CD4-positive, alpha-beta memory T cell (primary cell): ENCODE measurements at regions not wholly inside any gene's neighbourhood (a gene's known extent, or its start where the extent isn't known, plus 50 kb on each side); places are given as distances from the start of the nearest gene placed in this dataset.

Experiments
- CTCF ChIA-PET: fragments of 350-600 bp; sonication (Branson Sonifier 250); formaldehyde crosslinking; loops from one replicate; lab custom pipeline; 2021; ENCODE audit warnings: inconsistent platforms; ENCODE audit not compliant: partially characterized antibody; lab: Charles Lee
- POLR2A ChIA-PET: fragments of 350-600 bp; sonication (Branson Sonifier 250); formaldehyde crosslinking; loops from one replicate; lab custom pipeline; 2021; ENCODE audit not compliant: partially characterized antibody; lab: Charles Lee
- DNase-seq, 5 donors: peaks; one replicate each; pipeline versions ENCODE4 v3.0.0 to v3.0.0-alpha.2; 2020 to 2022; ENCODE audit warnings: mixed read lengths in 1 of 5
- H3K27ac ChIP-seq: one replicate; pipeline ENCODE4 v1.7.0; 2013; ENCODE audit warnings: low read depth, low read length
- H3K27me3 ChIP-seq: 2 replicates; pipeline ENCODE4 v1.7.0; 2013; ENCODE audit warnings: mild to moderate bottlenecking, low read length, moderate library complexity; ENCODE audit not compliant: insufficient read depth
- H3K36me3 ChIP-seq: 2 replicates; pipeline ENCODE4 v1.7.0; 2013; ENCODE audit warnings: mild to moderate bottlenecking, low read length, moderate library complexity; ENCODE audit not compliant: insufficient read depth
- H3K4me1 ChIP-seq: 2 replicates; pipeline ENCODE4 v1.7.0; 2013; ENCODE audit warnings: mild to moderate bottlenecking, low read length, moderate library complexity; ENCODE audit not compliant: insufficient read depth
- H3K4me3 ChIP-seq, 2 donors: one replicate each; pipeline ENCODE4 v1.7.0; 2013; ENCODE audit warnings: low read length in 2 of 2, mild to moderate bottlenecking in 1 of 2
- H3K9me3 ChIP-seq, 2 donors: one replicate each; pipeline ENCODE4 v1.7.0; 2013; ENCODE audit warnings: low read length in 2 of 2, control low read depth in 1 of 2; ENCODE audit not compliant: control insufficient read depth in 1 of 2
- H3K27ac Mint-ChIP-seq, 7 donors: one replicate each; pipeline ENCODE4 v1.8.0; 2020 to 2021; ENCODE audit warnings: mixed read lengths in 7 of 7, mild to moderate bottlenecking in 6 of 7, inconsistent platforms in 3 of 7, moderate library complexity in 3 of 7
- H3K27me3 Mint-ChIP-seq, 2 donors: one replicate each; pipeline ENCODE4 v1.8.0; 2020 to 2021; ENCODE audit warnings: mixed read lengths in 2 of 2
- H3K36me3 Mint-ChIP-seq, 2 donors: one replicate each; pipeline ENCODE4 v1.8.0; 2020 to 2021; ENCODE audit warnings: mixed read lengths in 2 of 2, inconsistent platforms in 1 of 2, mild to moderate bottlenecking in 1 of 2
- H3K4me1 Mint-ChIP-seq, 4 donors: one replicate each; pipeline ENCODE4 v1.8.0; 2020 to 2021; ENCODE audit warnings: mixed read lengths in 4 of 4, mild to moderate bottlenecking in 1 of 4
- H3K4me3 Mint-ChIP-seq, 8 donors: one replicate each; pipeline ENCODE4 v1.8.0; 2020 to 2021; ENCODE audit warnings: mixed read lengths in 8 of 8, mild to moderate bottlenecking in 7 of 8, moderate library complexity in 6 of 8, inconsistent platforms in 3 of 8
- H3K9me3 Mint-ChIP-seq, 8 donors: one replicate each; pipeline ENCODE4 v1.8.0; 2020 to 2021; ENCODE audit warnings: mixed read lengths in 8 of 8, mild to moderate bottlenecking in 5 of 8, inconsistent platforms in 3 of 8, moderate library complexity in 1 of 8
- intact Hi-C: fragments of 100-400 bp; cut with micrococcal nuclease; formaldehyde crosslinking; loops from one replicate; pipeline ENCODE4 v1.15.1; 2023

DNA sequence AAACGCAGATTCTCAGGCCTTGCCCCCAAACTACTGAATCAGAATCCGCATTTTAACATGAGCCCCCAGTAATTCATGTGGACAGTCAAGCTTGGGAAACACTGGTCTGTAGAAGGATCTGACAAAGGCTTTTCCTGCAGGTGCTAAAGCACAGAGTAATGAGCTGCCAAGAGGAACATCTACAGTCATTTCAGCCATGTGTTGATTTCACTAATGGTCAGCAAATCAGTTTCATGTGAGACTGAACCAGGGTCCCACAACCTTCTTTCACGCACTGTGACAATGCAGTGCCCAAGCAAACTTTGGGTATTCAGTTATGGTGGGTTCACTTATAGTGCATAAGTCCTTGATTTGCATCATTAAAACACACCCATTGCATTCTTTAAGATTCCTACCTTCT, 237.6 kb downstream of the TUSC7 start:
- no peaks in the 10 kb centered on the region for H3K4me1 ChIP-seq
- POLR2A ChIA-PET, result no interaction called here
- peaks cover 0 to 5% (median 1%) of the 10 kb centered on the region in 8 donors for H3K9me3 Mint-ChIP-seq
- no peaks in the 10 kb centered on the region for H3K36me3 ChIP-seq
- CTCF ChIA-PET, result no interaction called here
- no peak for DNase-seq
- H3K27ac Mint-ChIP-seq, result no peak overlapping the region
- H3K9me3 ChIP-seq, result no peaks in the 10 kb centered on the region
- H3K27me3 Mint-ChIP-seq, result no peaks in the 10 kb centered on the region
- H3K4me1 Mint-ChIP-seq, result no peaks in the 10 kb centered on the region
- H3K36me3 Mint-ChIP-seq, result no peaks in the 10 kb centered on the region
- H3K27ac ChIP-seq, result no peak overlapping the region
- H3K4me3 Mint-ChIP-seq, result no peak overlapping the region
- no peak overlapping the region for H3K4me3 ChIP-seq
- intact Hi-C loops, result no loop called here
- H3K27me3 ChIP-seq, result no peaks in the 10 kb centered on the region

DNA sequence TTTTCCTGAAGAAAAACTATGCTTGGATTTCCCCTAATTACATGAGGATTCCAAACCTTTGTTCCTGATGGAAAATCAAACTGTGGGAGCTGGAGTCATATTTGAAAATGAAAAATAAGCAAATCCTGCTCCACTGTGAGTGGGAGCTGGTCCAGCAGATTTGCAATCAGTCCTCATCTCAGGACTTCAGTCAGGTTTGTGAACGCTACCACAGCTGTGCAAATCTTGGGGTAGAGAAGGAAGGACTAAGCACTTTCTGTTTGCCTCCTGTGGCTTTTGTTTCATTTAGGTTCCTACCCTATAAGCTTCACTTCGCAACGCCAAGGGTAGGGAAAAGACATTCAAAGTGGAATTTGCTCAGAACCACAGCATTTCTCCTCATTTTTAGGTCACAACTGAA, 238.2 kb downstream of the TUSC7 start:
- H3K4me1 Mint-ChIP-seq, result no peaks in the 10 kb centered on the region
- Histone ChIP-seq H3K4me1 (no peaks in the 10 kb centered on the region), H3K27ac (no peak overlapping the region), H3K36me3 (no peaks in the 10 kb centered on the region), H3K9me3 (no peaks in the 10 kb centered on the region), H3K27me3 (no peaks in the 10 kb centered on the region), H3K4me3 (no peak overlapping the region)
- H3K36me3 Mint-ChIP-seq, result no peaks in the 10 kb centered on the region
- intact Hi-C loops, result no loop called here
- no peak overlapping the region for H3K27ac Mint-ChIP-seq
- H3K4me3 Mint-ChIP-seq, result no peak overlapping the region
- CTCF ChIA-PET, result no interaction called here
- POLR2A ChIA-PET, result no interaction called here
- H3K9me3 Mint-ChIP-seq, result peaks cover 0 to 6% (median 1%) of the 10 kb centered on the region in 8 donors
- no peaks in the 10 kb centered on the region for H3K27me3 Mint-ChIP-seq
- no peak for DNase-seq

DNA sequence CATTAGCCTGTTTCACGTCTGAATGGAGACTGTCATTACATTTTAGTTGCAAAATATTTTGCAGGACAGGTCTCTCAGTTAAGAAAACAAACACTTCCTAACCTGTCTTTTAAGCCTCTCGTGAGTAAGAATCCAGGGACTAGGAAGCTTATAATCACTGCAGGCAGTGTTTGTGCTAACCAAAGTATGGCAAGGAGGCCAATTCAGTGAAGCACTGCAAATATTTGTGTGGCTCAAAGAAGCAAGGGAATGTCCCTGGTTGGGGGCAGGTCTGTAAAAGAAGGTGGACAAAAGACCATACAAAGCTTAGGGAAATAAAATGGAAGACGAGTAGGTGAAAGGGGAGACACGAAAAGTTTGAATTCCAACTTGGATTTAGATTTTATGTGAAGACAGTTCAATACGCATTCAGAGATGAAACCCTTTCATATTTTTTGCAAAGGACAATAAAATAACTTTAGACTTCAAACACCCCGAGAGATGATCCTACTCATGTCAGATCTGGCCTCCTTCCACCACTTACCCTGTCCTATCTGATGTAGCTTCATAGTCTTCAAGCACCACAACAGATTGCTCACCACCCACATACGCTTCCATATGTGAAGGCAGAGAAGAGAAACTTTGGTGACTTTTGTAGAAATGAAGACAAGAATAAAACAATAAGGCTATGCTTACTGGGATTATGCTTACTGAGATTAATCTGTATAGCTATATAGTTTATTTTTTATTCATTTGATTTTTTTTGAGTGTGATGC, 240.9 kb downstream of the TUSC7 start:
- Mint-ChIP-seq H3K36me3 (no peaks in the 10 kb centered on the region), H3K27ac (no peak overlapping the region), H3K4me1 (no peaks in the 10 kb centered on the region), H3K27me3 (no peaks in the 10 kb centered on the region), H3K9me3 (peaks cover 0 to 6% (median 0%) of the 10 kb centered on the region in 8 donors), H3K4me3 (no peak overlapping the region)
- Histone ChIP-seq H3K4me1 (no peaks in the 10 kb centered on the region), H3K27me3 (no peaks in the 10 kb centered on the region), H3K9me3 (no peaks in the 10 kb centered on the region), H3K27ac (no peak overlapping the region), H3K36me3 (no peaks in the 10 kb centered on the region), H3K4me3 (no peak overlapping the region)
- ChIA-PET CTCF (no interaction called here), POLR2A (no interaction called here)
- no peak for DNase-seq
- intact Hi-C loops, result no loop called here

DNA sequence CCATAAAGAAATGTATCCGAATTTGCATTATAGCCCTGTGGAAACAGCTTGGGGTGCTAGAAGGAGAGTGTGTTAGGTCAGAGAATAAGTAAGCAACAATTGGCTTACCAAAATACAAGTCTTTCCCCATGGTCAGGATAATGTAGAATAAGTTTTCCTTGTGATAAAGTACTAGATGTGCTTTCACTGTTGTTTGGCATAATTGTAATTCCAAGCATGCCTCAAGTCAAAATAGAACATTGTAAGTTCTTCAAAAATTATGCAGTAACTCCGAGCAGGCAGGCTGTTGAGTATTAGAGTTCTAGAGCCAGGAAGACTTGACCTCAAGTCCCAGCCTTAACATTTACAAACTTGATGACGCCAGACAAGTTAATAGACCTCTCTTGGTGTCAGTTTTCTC, 242.0 kb downstream of the TUSC7 start:
- CTCF ChIA-PET, result no interaction called here
- Mint-ChIP-seq H3K4me3 (no peak overlapping the region), H3K4me1 (no peaks in the 10 kb centered on the region), H3K27ac (no peak overlapping the region), H3K27me3 (no peaks in the 10 kb centered on the region), H3K36me3 (no peaks in the 10 kb centered on the region), H3K9me3 (peaks cover 0 to 6% (median 0%) of the 10 kb centered on the region in 8 donors)
- intact Hi-C loops, result no loop called here
- H3K4me1 ChIP-seq, result no peaks in the 10 kb centered on the region
- H3K27ac ChIP-seq, result no peak overlapping the region
- H3K36me3 ChIP-seq, result no peaks in the 10 kb centered on the region
- H3K4me3 ChIP-seq, result no peak overlapping the region
- POLR2A ChIA-PET, result no interaction called here
- DNase-seq, result no peak
- H3K9me3 ChIP-seq, result no peaks in the 10 kb centered on the region
- no peaks in the 10 kb centered on the region for H3K27me3 ChIP-seq

DNA sequence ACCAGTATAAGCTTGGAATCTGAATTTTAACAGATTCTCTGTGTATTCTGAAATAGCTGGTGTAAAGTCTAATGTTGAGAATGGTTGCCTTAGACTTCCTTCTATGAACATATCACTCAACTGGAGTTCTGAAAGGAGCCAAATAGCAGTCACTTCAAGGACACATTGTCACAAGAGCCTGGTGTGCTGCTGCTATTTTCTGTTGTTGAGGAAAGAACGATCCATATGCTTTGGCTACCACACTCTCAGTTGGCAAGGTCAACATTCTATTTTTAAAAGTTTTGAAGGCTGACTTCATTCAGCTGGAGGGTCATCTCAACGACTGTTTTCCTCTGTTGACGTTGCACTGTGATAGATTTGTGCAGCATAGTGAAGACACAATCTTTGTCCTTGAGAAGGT, 248.7 kb downstream of the TUSC7 start:
- no peaks in the 10 kb centered on the region for H3K4me1 ChIP-seq
- H3K4me3 ChIP-seq, result no peak overlapping the region
- no peak overlapping the region for H3K27ac Mint-ChIP-seq
- H3K27ac ChIP-seq, result no peak overlapping the region
- H3K9me3 ChIP-seq, result no peaks in the 10 kb centered on the region
- intact Hi-C loops, result no loop called here
- H3K4me3 Mint-ChIP-seq, result no peak overlapping the region
- no peaks in the 10 kb centered on the region for H3K27me3 ChIP-seq
- no peaks in the 10 kb centered on the region for H3K36me3 ChIP-seq
- POLR2A ChIA-PET, result interaction anchor here (0.8 kb wide), 1 partner anchor 26 kb away, joined by 3 read pairs; no protein-coding TSS in a partner anchor
- peaks cover 0 to 5% (median 3%) of the 10 kb centered on the region in 8 donors for H3K9me3 Mint-ChIP-seq
- H3K36me3 Mint-ChIP-seq, result no peaks in the 10 kb centered on the region
- no peaks in the 10 kb centered on the region for H3K4me1 Mint-ChIP-seq
- H3K27me3 Mint-ChIP-seq, result no peaks in the 10 kb centered on the region
- DNase-seq, result no peak
- CTCF ChIA-PET, result no interaction called here

DNA sequence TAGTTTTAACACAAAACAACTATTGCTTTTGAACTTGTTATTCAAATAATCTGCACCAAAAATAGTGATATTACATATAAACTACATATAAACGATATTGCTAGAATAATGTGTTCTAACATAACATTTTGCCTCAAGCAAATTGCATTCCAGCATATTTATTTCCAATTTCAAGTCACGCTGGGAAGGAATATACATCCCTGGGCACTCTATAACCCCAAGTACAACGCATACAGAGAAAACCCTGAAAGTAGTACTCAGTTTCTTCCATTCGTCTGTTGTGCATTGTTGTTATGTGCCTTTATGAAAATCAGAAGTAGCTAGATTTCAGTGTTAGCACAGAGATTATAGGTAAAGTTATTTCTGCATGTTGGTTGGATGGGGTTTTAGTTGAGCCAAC, 251.5 kb downstream of the TUSC7 start:
- ChIA-PET POLR2A (no interaction called here), CTCF (no interaction called here)
- no peak overlapping the region for H3K4me3 ChIP-seq
- intact Hi-C loops, result no loop called here
- no peak overlapping the region for H3K4me3 Mint-ChIP-seq
- DNase-seq, result no peak
- H3K27me3 ChIP-seq, result no peaks in the 10 kb centered on the region
- no peaks in the 10 kb centered on the region for H3K36me3 Mint-ChIP-seq
- no peaks in the 10 kb centered on the region for H3K4me1 Mint-ChIP-seq
- no peaks in the 10 kb centered on the region for H3K4me1 ChIP-seq
- no peak overlapping the region for H3K27ac Mint-ChIP-seq
- H3K9me3 ChIP-seq, result no peaks in the 10 kb centered on the region
- no peak overlapping the region for H3K27ac ChIP-seq
- peaks cover 0 to 5% (median 3%) of the 10 kb centered on the region in 8 donors for H3K9me3 Mint-ChIP-seq
- no peaks in the 10 kb centered on the region for H3K36me3 ChIP-seq
- no peaks in the 10 kb centered on the region for H3K27me3 Mint-ChIP-seq

DNA sequence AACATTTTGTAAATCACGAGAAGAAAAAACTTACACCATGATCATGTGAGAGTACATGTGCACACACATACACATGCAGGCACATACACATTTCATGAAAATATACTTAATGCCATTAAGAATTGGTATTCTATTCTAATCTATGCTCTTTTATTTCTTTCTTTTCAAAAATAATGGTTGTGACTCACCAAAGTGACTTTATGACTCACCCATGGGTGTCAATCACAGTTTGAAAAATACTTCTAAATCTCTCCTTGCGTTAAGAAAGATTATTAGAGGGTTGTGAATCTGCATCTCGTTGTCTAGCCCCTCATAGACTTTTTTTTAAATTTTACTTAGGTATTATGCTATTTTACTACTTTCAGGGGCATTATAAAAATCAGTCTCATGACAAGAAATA, 254.2 kb downstream of the TUSC7 start:
- Histone ChIP-seq H3K27me3 (no peaks in the 10 kb centered on the region), H3K27ac (no peak overlapping the region), H3K36me3 (no peaks in the 10 kb centered on the region), H3K9me3 (no peaks in the 10 kb centered on the region), H3K4me3 (no peak overlapping the region), H3K4me1 (no peaks in the 10 kb centered on the region)
- no peak overlapping the region for H3K4me3 Mint-ChIP-seq
- H3K27ac Mint-ChIP-seq, result no peak overlapping the region
- H3K4me1 Mint-ChIP-seq, result no peaks in the 10 kb centered on the region
- CTCF ChIA-PET, result no interaction called here
- no peaks in the 10 kb centered on the region for H3K27me3 Mint-ChIP-seq
- DNase-seq, result no peak
- H3K36me3 Mint-ChIP-seq, result no peaks in the 10 kb centered on the region
- intact Hi-C loops, result no loop called here
- H3K9me3 Mint-ChIP-seq, result peaks cover 0 to 4% (median 2%) of the 10 kb centered on the region in 8 donors
- POLR2A ChIA-PET, result no interaction called here
